Lower leg skin (tissue), 3 donors: ENCODE measurements at regions not wholly inside any gene's neighbourhood (a gene's known extent, or its start where the extent isn't known, plus 50 kb on each side); places are given as distances from the start of the nearest gene placed in this dataset.

Experiments
- POLR2A ChIP-seq, 2 donors: fragments of 450-650 bp; IDR thresholded peaks; one replicate each; pipeline ENCODE4 v1.6.1; 2016 to 2017; ENCODE audit warnings: antibody characterized with exemption in 2 of 2, mild to moderate bottlenecking in 1 of 2, moderate library complexity in 1 of 2
- TF ChIP-seq, protein P1 (sequence below), 3 donors: fragments of 450-650 bp; IDR thresholded peaks; one replicate each; pipeline ENCODE4 v1.5.1; 2016; ENCODE audit warnings: antibody characterized with exemption in 3 of 3, mild to moderate bottlenecking in 3 of 3, moderate library complexity in 2 of 3

GRCh38 chr13:79810669-79811068, 329.7 kb downstream of the NDFIP2 start:
- TF ChIP-seq POLR2A (IDR thresholded peaks at IDR 0.05): no peak
- TF ChIP-seq, protein P1, sequence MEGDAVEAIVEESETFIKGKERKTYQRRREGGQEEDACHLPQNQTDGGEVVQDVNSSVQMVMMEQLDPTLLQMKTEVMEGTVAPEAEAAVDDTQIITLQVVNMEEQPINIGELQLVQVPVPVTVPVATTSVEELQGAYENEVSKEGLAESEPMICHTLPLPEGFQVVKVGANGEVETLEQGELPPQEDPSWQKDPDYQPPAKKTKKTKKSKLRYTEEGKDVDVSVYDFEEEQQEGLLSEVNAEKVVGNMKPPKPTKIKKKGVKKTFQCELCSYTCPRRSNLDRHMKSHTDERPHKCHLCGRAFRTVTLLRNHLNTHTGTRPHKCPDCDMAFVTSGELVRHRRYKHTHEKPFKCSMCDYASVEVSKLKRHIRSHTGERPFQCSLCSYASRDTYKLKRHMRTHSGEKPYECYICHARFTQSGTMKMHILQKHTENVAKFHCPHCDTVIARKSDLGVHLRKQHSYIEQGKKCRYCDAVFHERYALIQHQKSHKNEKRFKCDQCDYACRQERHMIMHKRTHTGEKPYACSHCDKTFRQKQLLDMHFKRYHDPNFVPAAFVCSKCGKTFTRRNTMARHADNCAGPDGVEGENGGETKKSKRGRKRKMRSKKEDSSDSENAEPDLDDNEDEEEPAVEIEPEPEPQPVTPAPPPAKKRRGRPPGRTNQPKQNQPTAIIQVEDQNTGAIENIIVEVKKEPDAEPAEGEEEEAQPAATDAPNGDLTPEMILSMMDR (IDR thresholded peaks at IDR 0.05): no peak
